SK-N-SH (cell line): ENCODE measurements at regions not wholly inside any gene's neighbourhood (a gene's known extent, or its start where the extent isn't known, plus 50 kb on each side); places are given as distances from the start of the nearest gene placed in this dataset.

Experiments
- CTCF ChIA-PET: fragments of 300-600, 350-600 bp; formaldehyde crosslinking; extraction: SDS; loops from one replicate; lab custom pipeline; 2021; lab: Yijun Ruan, JAX
- POLR2A ChIA-PET: fragments of 350-600 bp; sonication (Branson Sonifier 250); formaldehyde crosslinking; extraction: SDS; loops from one replicate; lab custom pipeline; 2020; ENCODE audit warnings: antibody characterized with exemption, inconsistent platforms; lab: Yijun Ruan, JAX
- DNase-seq: peaks from one replicate; pipeline ENCODE4 v3.0.0; 2012
- H2AFZ ChIP-seq: fragments of 200-600 bp; sonication (generic); 2 replicates; pipeline ENCODE4 v1.8.1; 2016; ENCODE audit warnings: antibody characterized with exemption, mild to moderate bottlenecking, low read depth
- H3F3A ChIP-seq: fragments of 200-600 bp; sonication (generic); replicated peaks from 2 replicates; pipeline ENCODE3; 2016; ENCODE audit warnings: antibody characterized with exemption, mild to moderate bottlenecking; ENCODE audit not compliant: insufficient read depth
- H3K27ac ChIP-seq, 2 experiments: fragments of 200-500 bp in 1 of 2; fragments of 200-600 bp in 1 of 2; sonication (Bioruptor generic) in 1 of 2; sonication (generic), shearing (Covaris generic) in 1 of 2; 2 replicates each; pipeline versions ENCODE4 v1.5.1 to v1.6.1; 2014 to 2016; ENCODE audit warnings: low read depth in 2 of 2, inconsistent platforms in 1 of 2, low read length in 1 of 2, mild to moderate bottlenecking in 1 of 2, mixed read lengths in 1 of 2
- H3K27me3 ChIP-seq: fragments of 200-600 bp; sonication (generic), shearing (Covaris generic); 2 replicates; pipeline ENCODE4 v1.6.1; 2016; ENCODE audit warnings: mixed run types; ENCODE audit not compliant: insufficient read depth
- H3K36me3 ChIP-seq, 2 experiments: fragments of 200-500 bp in 1 of 2; fragments of 200-600 bp in 1 of 2; sonication (Bioruptor generic) in 1 of 2; sonication (generic) in 1 of 2; replicated peaks in 1 of 2; 2 replicates each; pipeline versions ENCODE3 to v1.5.1; 2014 to 2016; ENCODE audit warnings: low read length in 1 of 2, mild to moderate bottlenecking in 1 of 2; ENCODE audit not compliant: insufficient read depth in 2 of 2, control insufficient read depth in 1 of 2
- H3K4me1 ChIP-seq, 2 experiments: fragments of 200-500 bp in 1 of 2; fragments of 200-600 bp in 1 of 2; sonication (Bioruptor generic) in 1 of 2; sonication (generic), shearing (Covaris generic) in 1 of 2; 2 replicates each; pipeline versions ENCODE4 v1.5.1 to v1.6.1; 2014 to 2016; ENCODE audit warnings: low read depth in 1 of 2, low read length in 1 of 2, mixed run types in 1 of 2; ENCODE audit not compliant: insufficient read depth in 2 of 2, control insufficient read depth in 1 of 2
- H3K4me2 ChIP-seq: fragments of 200-600 bp; sonication (generic), shearing (Covaris generic); 2 replicates; pipeline ENCODE4 v1.6.1; 2017; ENCODE audit warnings: mixed run types
- H3K4me3 ChIP-seq, 2 experiments: fragments of 200-500 bp in 1 of 2; fragments of 200-600 bp in 1 of 2; sonication (Bioruptor generic) in 1 of 2; sonication (generic), shearing (Covaris generic) in 1 of 2; 2 replicates each; pipeline versions ENCODE4 v1.5.1 to v1.8.1; 2014 to 2016; ENCODE audit warnings: low read depth in 2 of 2, inconsistent platforms in 1 of 2, low read length in 1 of 2, mild to moderate bottlenecking in 1 of 2, mixed read lengths in 1 of 2, moderate library complexity in 1 of 2
- H3K79me2 ChIP-seq: fragments of 200-600 bp; sonication (generic); 2 replicates; pipeline ENCODE4 v1.8.1; 2017; ENCODE audit warnings: mild to moderate bottlenecking; ENCODE audit not compliant: insufficient read depth
- H3K9ac ChIP-seq: fragments of 200-600 bp; sonication (generic); 2 replicates; pipeline ENCODE4 v1.6.1; 2017; ENCODE audit warnings: mixed run types
- H3K9me2 ChIP-seq: fragments of 200-600 bp; sonication (generic); 2 replicates; pipeline ENCODE4 v1.6.1; 2017; ENCODE audit warnings: mixed run types
- H3K9me3 ChIP-seq: fragments of 200-600 bp; sonication (generic); 2 replicates; pipeline ENCODE4 v1.6.1; 2017; ENCODE audit warnings: mixed run types, mild to moderate bottlenecking, moderate library complexity
- H4K20me1 ChIP-seq: fragments of 200-600 bp; sonication (generic); 2 replicates; pipeline ENCODE4 v1.6.1; 2017; ENCODE audit warnings: mild to moderate bottlenecking, mixed run types; ENCODE audit not compliant: insufficient read depth
- CHD2 ChIP-seq: fragments of 150-350 bp; IDR thresholded peaks from 2 replicates; pipeline ENCODE4 v1.6.1; 2018; ENCODE audit warnings: low read length; ENCODE audit not compliant: partially characterized antibody
- ELF1 ChIP-seq: IDR thresholded peaks from 2 replicates; pipeline ENCODE4 v1.4.0; 2012
- FOSL2 ChIP-seq: IDR thresholded peaks from 2 replicates; pipeline ENCODE4 v1.4.0; 2012; ENCODE audit warnings: low read depth, mild to moderate bottlenecking, moderate library complexity, borderline replicate concordance
- FOXJ3 ChIP-seq: sonication (generic); formaldehyde crosslinking; IDR thresholded peaks from 2 replicates; pipeline ENCODE4 v1.5.1; 2020; ENCODE audit warnings: mild to moderate bottlenecking, missing genetic modification reagents
- GABPA ChIP-seq: IDR thresholded peaks from 2 replicates; pipeline ENCODE4 v1.4.0; 2012; ENCODE audit warnings: low read depth, mild to moderate bottlenecking
- JUND ChIP-seq: IDR thresholded peaks from 2 replicates; pipeline ENCODE4 v1.4.0; 2012
- MAX ChIP-seq: IDR thresholded peaks from 2 replicates; pipeline ENCODE4 v1.4.0; 2012; ENCODE audit warnings: low read depth
- MXI1 ChIP-seq: IDR thresholded peaks from 2 replicates; pipeline ENCODE4 v1.6.1; 2012; ENCODE audit warnings: mild to moderate bottlenecking, low read depth, low read length, improper control_type of control experiment
- NFIC ChIP-seq: IDR thresholded peaks from 2 replicates; pipeline ENCODE4 v1.4.0; 2012; ENCODE audit warnings: borderline replicate concordance
- PBX3 ChIP-seq: IDR thresholded peaks from 2 replicates; pipeline ENCODE4; 2012
- POLR2AphosphoS5 ChIP-seq: IDR thresholded peaks from 2 replicates; pipeline ENCODE4 v1.6.1; 2012; ENCODE audit warnings: low read depth, low read length
- RAD21 ChIP-seq: IDR thresholded peaks from 2 replicates; pipeline ENCODE4 v1.6.1; 2012; ENCODE audit warnings: mild to moderate bottlenecking, low read length
- REST ChIP-seq: IDR thresholded peaks from 2 replicates; pipeline ENCODE4 v1.6.1; 2012; ENCODE audit warnings: mild to moderate bottlenecking, low read depth, low read length, moderate library complexity
- RFX5 ChIP-seq: IDR thresholded peaks from 2 replicates; pipeline ENCODE4 v1.6.1; 2012; ENCODE audit warnings: mild to moderate bottlenecking, improper control_type of control experiment, low read length
- RXRA ChIP-seq: IDR thresholded peaks from 2 replicates; pipeline ENCODE4 v1.4.0; 2012; ENCODE audit warnings: low read depth, mild to moderate bottlenecking, borderline replicate concordance
- SIN3A ChIP-seq: IDR thresholded peaks from 2 replicates; pipeline ENCODE4 v1.6.1; 2012; ENCODE audit warnings: low read depth, mild to moderate bottlenecking, low read length, moderate library complexity, borderline replicate concordance
- SMC3 ChIP-seq: IDR thresholded peaks from 2 replicates; pipeline ENCODE4 v1.6.1; 2012; ENCODE audit warnings: low read depth, low read length, improper control_type of control experiment
- TAF1 ChIP-seq: IDR thresholded peaks from 2 replicates; pipeline ENCODE4 v1.6.1; 2012; ENCODE audit warnings: low read depth, mild to moderate bottlenecking, low read length, moderate library complexity, borderline replicate concordance
- TCF12 ChIP-seq: IDR thresholded peaks from 2 replicates; pipeline ENCODE4 v1.4.0; 2012
- USF2 ChIP-seq: fragments of 150-350 bp; IDR thresholded peaks from 2 replicates; pipeline ENCODE4 v1.6.1; 2017; ENCODE audit warnings: antibody characterized with exemption, low read length, low read depth, borderline replicate concordance
- YY1 ChIP-seq: IDR thresholded peaks from 2 replicates; pipeline ENCODE4 v1.4.0; 2012; ENCODE audit warnings: low read depth, mild to moderate bottlenecking
- WGBS: methylation state at CpG from one replicate; pipeline ENCODE4 v1.1.6; 2017; ENCODE audit warnings: low lambda C conversion rate; 5-methylcytosine and 5-hydroxymethylcytosine counted together

- CTCF ChIA-PET: interaction anchor here (1.0 kb wide), 1 partner anchor 9 kb away, joined by 3 read pairs; no protein-coding TSS in a partner anchor
- Histone ChIP-seq H3K9me2 (no peaks in the 10 kb centered on the region), H3K27ac (no peak overlapping the region), H4K20me1 (no peaks in the 10 kb centered on the region), H3K27me3 (no peaks in the 10 kb centered on the region), H3K9ac (no peak overlapping the region)
- DNase-seq: no peak
- no peak for TF ChIP-seq ELF1
- no peak for TF ChIP-seq RAD21
- no peak for TF ChIP-seq POLR2AphosphoS5
- TF ChIP-seq JUND: no peak
- TF ChIP-seq TCF12: no peak
- TF ChIP-seq GABPA: no peak
- TF ChIP-seq RFX5: no peak
- TF ChIP-seq FOXJ3: no peak
- no peak for TF ChIP-seq FOSL2
- no peak for TF ChIP-seq CHD2
- TF ChIP-seq NFIC: no peak
- TF ChIP-seq MAX: no peak
- no peak for TF ChIP-seq TAF1
- no peak for TF ChIP-seq SMC3
- TF ChIP-seq USF2: no peak
- TF ChIP-seq, all 33 proteins: peak for 0
- H3K9me3 ChIP-seq: peaks cover 4% of the 10 kb centered on the region; the same call in 1 of the 2 replicates
- POLR2A ChIA-PET: no interaction called here
- peaks cover 3% of the 10 kb centered on the region for H3F3A ChIP-seq
- WGBS: 0% methylated on average over 4 of the region's 4 CpGs
- no peak overlapping the region for H3K4me2 ChIP-seq
- H3K79me2 ChIP-seq: no peaks in the 10 kb centered on the region
- H3K4me1 ChIP-seq: no peaks in the 10 kb centered on the region
- H2AFZ ChIP-seq: no peak overlapping the region
- no peak overlapping the region for H3K4me3 ChIP-seq
- no peaks in the 10 kb centered on the region for H3K36me3 ChIP-seq
Observed at GRCh38 chr2:80926168-80926567, 621.6 kb upstream of the LRRTM1 start.

- no peak overlapping the region for H3K4me3 ChIP-seq
- no peak for DNase-seq
- H4K20me1 ChIP-seq: no peaks in the 10 kb centered on the region
- H3K79me2 ChIP-seq: no peaks in the 10 kb centered on the region
- H3K27ac ChIP-seq: no peak overlapping the region
- H3K36me3 ChIP-seq: no peaks in the 10 kb centered on the region
- TF ChIP-seq MXI1 (no peak), PBX3 (no peak), RXRA (no peak), FOXJ3 (no peak), RFX5 (no peak), USF2 (no peak), ELF1 (no peak), TCF12 (no peak), SIN3A (no peak), SMC3 (no peak), REST (no peak), NFIC (no peak), TAF1 (no peak), JUND (no peak), YY1 (no peak)
- no peaks in the 10 kb centered on the region for H3K9me3 ChIP-seq
- ChIA-PET CTCF (no interaction called here), POLR2A (no interaction called here)
- 5% methylated on average over 7 of the region's 7 CpGs for WGBS
- H3K9ac ChIP-seq: no peak overlapping the region
- H3K4me2 ChIP-seq: no peak overlapping the region
- no peaks in the 10 kb centered on the region for H3K9me2 ChIP-seq
- no peaks in the 10 kb centered on the region for H3K27me3 ChIP-seq
- H3K4me1 ChIP-seq: no peaks in the 10 kb centered on the region
- H3F3A ChIP-seq: no peaks in the 10 kb centered on the region
- no peak overlapping the region for H2AFZ ChIP-seq
Observed at GRCh38 chr2:80896576-80896975, 592.0 kb upstream of the LRRTM1 start.
